Chondrocyte (in vitro differentiated cells): ENCODE measurements at regions not wholly inside any gene's neighbourhood (a gene's known extent, or its start where the extent isn't known, plus 50 kb on each side); places are given as distances from the start of the nearest gene placed in this dataset.

Source experiments
- DNase-seq: peaks from one replicate; pipeline ENCODE4 v3.0.0; 2021; ENCODE audit warnings: mixed read lengths, low spot score
- H3K27ac Mint-ChIP-seq: one replicate; pipeline ENCODE4 v1.8.0; 2021; ENCODE audit warnings: mild to moderate bottlenecking, moderate library complexity, mixed read lengths; ENCODE audit not compliant: unreplicated experiment
- H3K27me3 Mint-ChIP-seq: 2 replicates; pipeline ENCODE4 v1.8.0; 2021; ENCODE audit warnings: low read depth, mixed read lengths
- H3K36me3 Mint-ChIP-seq: 2 replicates; pipeline ENCODE4 v1.8.0; 2021; ENCODE audit warnings: low read depth, mixed read lengths
- H3K4me1 Mint-ChIP-seq: 2 replicates; pipeline ENCODE4 v1.8.0; 2021; ENCODE audit warnings: low read depth, mild to moderate bottlenecking, mixed read lengths
- H3K4me3 Mint-ChIP-seq: one replicate; pipeline ENCODE4 v1.8.0; 2021; ENCODE audit warnings: mild to moderate bottlenecking, moderate library complexity, mixed read lengths; ENCODE audit not compliant: unreplicated experiment
- H3K9me3 Mint-ChIP-seq: 2 replicates; pipeline ENCODE4 v1.8.0; 2021; ENCODE audit warnings: low read depth, mixed read lengths
- CTCF ChIP-seq: fragments of 200-600 bp; sonication (generic); IDR thresholded peaks from 2 replicates; pipeline ENCODE4 v1.5.0; 2021; ENCODE audit warnings: antibody characterized with exemption, mild to moderate bottlenecking, moderate library complexity

- Mint-ChIP-seq H3K36me3 (no peaks in the 10 kb centered on the region), H3K27ac (no peak overlapping the region), H3K4me1 (no peaks in the 10 kb centered on the region), H3K9me3 (peaks cover 40% of the 10 kb centered on the region), H3K27me3 (no peaks in the 10 kb centered on the region), H3K4me3 (no peak overlapping the region)
- TF ChIP-seq CTCF = no peak
- no peak for DNase-seq
These were observed 383.6 kb upstream of the SALL3 start for GRCh38 chr18:78595924-78596573.

- H3K27me3 Mint-ChIP-seq = no peaks in the 10 kb centered on the region
- no peak overlapping the region for H3K4me3 Mint-ChIP-seq
- TF ChIP-seq CTCF = no peak
- H3K4me1 Mint-ChIP-seq = no peaks in the 10 kb centered on the region
- peaks cover 41% of the 10 kb centered on the region for H3K9me3 Mint-ChIP-seq
- no peaks in the 10 kb centered on the region for H3K36me3 Mint-ChIP-seq
- no peak for DNase-seq
- no peak overlapping the region for H3K27ac Mint-ChIP-seq
These were observed 382.7 kb upstream of the SALL3 start for GRCh38 chr18:78596794-78597345.

- no peaks in the 10 kb centered on the region for H3K4me1 Mint-ChIP-seq
These were observed 378.3 kb upstream of the SALL3 start for GRCh38 chr18:78601349-78601748.

GRCh38 chr18:78601923-78602322 is 377.7 kb upstream of the SALL3 start:
- no peaks in the 10 kb centered on the region for H3K4me1 Mint-ChIP-seq
- peaks cover 40% of the 10 kb centered on the region for H3K9me3 Mint-ChIP-seq
- DNase-seq = no peak
- no peak overlapping the region for H3K27ac Mint-ChIP-seq
- no peaks in the 10 kb centered on the region for H3K27me3 Mint-ChIP-seq
- no peak for TF ChIP-seq CTCF
- H3K36me3 Mint-ChIP-seq = no peaks in the 10 kb centered on the region
- no peak overlapping the region for H3K4me3 Mint-ChIP-seq

More at GRCh38 chr18:78601349-78601748, 378.3 kb upstream of the SALL3 start:
- no peak overlapping the region for H3K27ac Mint-ChIP-seq
- H3K4me3 Mint-ChIP-seq = no peak overlapping the region
- no peak for DNase-seq
- no peaks in the 10 kb centered on the region for H3K36me3 Mint-ChIP-seq
- no peaks in the 10 kb centered on the region for H3K27me3 Mint-ChIP-seq
- TF ChIP-seq CTCF = no peak
- H3K9me3 Mint-ChIP-seq = peaks cover 44% of the 10 kb centered on the region

GRCh38 chr18:78602430-78602829 is 377.2 kb upstream of the SALL3 start:
- Mint-ChIP-seq H3K4me3 (no peak overlapping the region), H3K27me3 (no peaks in the 10 kb centered on the region), H3K4me1 (no peaks in the 10 kb centered on the region), H3K9me3 (peaks cover 43% of the 10 kb centered on the region), H3K36me3 (no peaks in the 10 kb centered on the region), H3K27ac (no peak overlapping the region)
- TF ChIP-seq CTCF = no peak
- no peak for DNase-seq
